Endothelial cell of umbilical vein (primary cell): ENCODE measurements at regions not wholly inside any gene's neighbourhood (a gene's known extent, or its start where the extent isn't known, plus 50 kb on each side); places are given as distances from the start of the nearest gene placed in this dataset.

Source experiments
- BruUV-seq: library from RNA; stranded (reverse); fragments of 400-500 nt; replicated peaks from 2 replicates; lab custom pipeline; 2021; lab: Mats Ljungman, UMichigan
- CTCF ChIA-PET: fragments of 300-600, 350-600 bp; sonication (Branson Sonifier 250); formaldehyde crosslinking; loops from one replicate; lab custom pipeline; 2021; ENCODE audit warnings: antibody characterized with exemption, inconsistent platforms; lab: Charles Lee
- POLR2A ChIA-PET: fragments of 300-600, 350-600 bp; sonication (Branson Sonifier 250); formaldehyde crosslinking; loops from one replicate; lab custom pipeline; 2021; ENCODE audit warnings: antibody characterized with exemption, inconsistent platforms; lab: Charles Lee
- DNase-seq: peaks from one replicate; pipeline ENCODE4 v3.0.0-alpha.2; 2011; ENCODE audit warnings: low read depth, low spot score
- FAIRE-seq: peaks from 2 replicates; lab custom pipeline; 2011; peaks lifted over from hg19 to GRCh38; lab: Jason Lieb, UNC
- H2AFZ ChIP-seq: 2 replicates; pipeline ENCODE4 v1.6.0; 2012; ENCODE audit warnings: low read depth, low read length, control low read depth, inconsistent platforms
- H3K27ac ChIP-seq: 2 replicates; pipeline ENCODE4 v1.5.1; 2011; ENCODE audit warnings: low read depth, mild to moderate bottlenecking, control low read depth, low read length, moderate library complexity; ENCODE audit not compliant: insufficient read depth
- H3K27me3 ChIP-seq, 2 experiments: 2 replicates each; pipeline versions ENCODE4 v1.6.0 to v1.6.1; 2011; ENCODE audit warnings: low read length in 2 of 2, mixed read lengths in 1 of 2; ENCODE audit not compliant: control insufficient read depth in 2 of 2, insufficient read depth in 2 of 2
- H3K36me3 ChIP-seq, 2 experiments: 2 replicates in 1 of 2; 3 replicates in 1 of 2; pipeline ENCODE4 v1.5.1; 2011; ENCODE audit warnings: low read length in 2 of 2, mild to moderate bottlenecking in 1 of 2, moderate library complexity in 1 of 2; ENCODE audit not compliant: control insufficient read depth in 2 of 2, insufficient read depth in 2 of 2; ENCODE audit errors: extremely low read depth in 1 of 2
- H3K4me1 ChIP-seq: 3 replicates; pipeline ENCODE4 v1.5.1; 2011; ENCODE audit warnings: mild to moderate bottlenecking, low read length; ENCODE audit not compliant: control insufficient read depth, insufficient read depth; ENCODE audit errors: extremely low read depth
- H3K4me2 ChIP-seq: 2 replicates; pipeline ENCODE4 v1.6.1; 2011; ENCODE audit warnings: low read length, control low read depth, mixed read lengths; ENCODE audit not compliant: insufficient read depth
- H3K4me3 ChIP-seq, 3 experiments: fragments of 200-600 bp in 1 of 3; sonication (generic), shearing (Covaris generic) in 1 of 3; replicated peaks in 1 of 3; 2 replicates each; pipeline ENCODE4 v1.5.1; 2011 to 2016; ENCODE audit warnings: control low read depth in 3 of 3, low read length in 3 of 3, mild to moderate bottlenecking in 2 of 3, inconsistent platforms in 1 of 3, low read depth in 1 of 3, moderate library complexity in 1 of 3; ENCODE audit not compliant: insufficient read depth in 1 of 3
- H3K79me2 ChIP-seq: 2 replicates; pipeline ENCODE4 v1.6.0; 2012; ENCODE audit warnings: low read length, inconsistent platforms; ENCODE audit not compliant: control insufficient read depth, insufficient read depth
- H3K9ac ChIP-seq: replicated peaks from 2 replicates; pipeline ENCODE3; 2011; ENCODE audit warnings: low read length, control low read depth; ENCODE audit not compliant: insufficient read depth; ENCODE audit errors: extremely low read depth
- H3K9me1 ChIP-seq: replicated peaks from 3 replicates; pipeline ENCODE4 v1.6.0; 2011; ENCODE audit warnings: mild to moderate bottlenecking, low read length; ENCODE audit not compliant: control insufficient read depth, insufficient read depth; ENCODE audit errors: extremely low read depth
- H3K9me3 ChIP-seq: replicated peaks from 2 replicates; pipeline ENCODE4 v1.5.1; 2012; ENCODE audit warnings: low read length, inconsistent platforms; ENCODE audit not compliant: control insufficient read depth, insufficient read depth
- H4K20me1 ChIP-seq: replicated peaks from 2 replicates; pipeline ENCODE3; 2011; ENCODE audit warnings: mild to moderate bottlenecking, low read length; ENCODE audit not compliant: control insufficient read depth, insufficient read depth; ENCODE audit errors: extremely low read depth
- CTCF ChIP-seq, 2 donors: IDR thresholded peaks; 1 replicate in 1 of 2; 2 replicates in 1 of 2; pipeline ENCODE4 v1.5.1; 2011; ENCODE audit warnings: low read length in 2 of 2, mild to moderate bottlenecking in 2 of 2, moderate library complexity in 2 of 2, control low read depth in 1 of 2, inconsistent platforms in 1 of 2, low read depth in 1 of 2; ENCODE audit not compliant: insufficient read depth in 1 of 2; ENCODE audit errors: extremely low read depth in 1 of 2
- EZH2 ChIP-seq: IDR thresholded peaks from 2 replicates; pipeline ENCODE4 v1.6.1; 2012; ENCODE audit warnings: borderline replicate concordance, low read depth, mild to moderate bottlenecking, moderate library complexity, low read length, inconsistent platforms; ENCODE audit not compliant: severe bottlenecking
- FOS ChIP-seq: IDR thresholded peaks from 2 replicates; pipeline ENCODE4 v1.6.1; 2011; ENCODE audit warnings: mild to moderate bottlenecking, low read length, moderate library complexity, borderline replicate concordance; ENCODE audit not compliant: insufficient read depth
- GATA2 ChIP-seq: IDR thresholded peaks from 2 replicates; pipeline ENCODE4 v1.7.0; 2011; ENCODE audit warnings: low read depth, mild to moderate bottlenecking, moderate library complexity, mixed read lengths, low read length; ENCODE audit not compliant: insufficient read length, insufficient read depth
- JUN ChIP-seq: IDR thresholded peaks from 2 replicates; pipeline ENCODE4 v1.6.1; 2011; ENCODE audit warnings: borderline replicate concordance, low read depth; ENCODE audit not compliant: insufficient read length, insufficient read depth
- MAX ChIP-seq: IDR thresholded peaks from 2 replicates; pipeline ENCODE4 v1.6.1; 2011; ENCODE audit not compliant: insufficient read depth, insufficient read length
- MYC ChIP-seq: IDR thresholded peaks from one replicate; pipeline ENCODE4 v1.6.1; 2011; ENCODE audit warnings: mild to moderate bottlenecking, low read depth, low read length
- POLR2A ChIP-seq: IDR thresholded peaks from 2 replicates; pipeline ENCODE4 v1.6.1; 2012; ENCODE audit warnings: low read depth, mild to moderate bottlenecking, control low read depth, low read length
- POLR2AphosphoS5 ChIP-seq: IDR thresholded peaks from 2 replicates; pipeline ENCODE4 v1.6.1; 2012; ENCODE audit warnings: low read depth, mild to moderate bottlenecking, control low read depth, low read length, moderate library complexity; ENCODE audit not compliant: insufficient read depth
- dilution Hi-C: fragments of 300-500 bp; cut with MboI; formaldehyde crosslinking; loops from one replicate; pipeline ENCODE4 v1.15.0; 2019; ENCODE audit warnings: low sequenced_read_pairs; ENCODE audit not compliant: extremely low pct_ligation_motif_present
- intact Hi-C: fragments of 100-400 bp; cut with micrococcal nuclease; formaldehyde crosslinking; loops from one replicate; pipeline ENCODE4 v1.10.0; 2022

GRCh38 chr4:23235628-23236390 lies 543.1 kb downstream of the GBA3 start:
- DNase-seq (no peak), FAIRE-seq (no peak)
- Histone ChIP-seq H3K4me2 (no peak overlapping the region), H3K9me3 (peaks cover 3% of the 10 kb centered on the region), H3K4me3 (no peak overlapping the region), H4K20me1 (no peaks in the 10 kb centered on the region), H3K27ac (no peak overlapping the region), H3K27me3 (no peaks in the 10 kb centered on the region), H3K9me1 (no peaks in the 10 kb centered on the region), H3K4me1 (no peaks in the 10 kb centered on the region), H3K36me3 (no peaks in the 10 kb centered on the region), H2AFZ (no peak overlapping the region), H3K79me2 (no peaks in the 10 kb centered on the region), H3K9ac (no peak overlapping the region)
- TF ChIP-seq MAX = no peak
- TF ChIP-seq JUN = no peak
- no peak for TF ChIP-seq CTCF (IDR thresholded peaks at IDR 0.05; ENCODE audit: extremely low read depth in 1 of 2, insufficient read depth in 1 of 2, low read depth in 1 of 2, low read length in 2 of 2)
- TF ChIP-seq POLR2A = no peak
- TF ChIP-seq MYC = no peak
- TF ChIP-seq FOS = no peak
- no peak for TF ChIP-seq GATA2
- no peak for TF ChIP-seq EZH2
- no peak for TF ChIP-seq POLR2AphosphoS5
- CTCF ChIA-PET = no interaction called here
- intact Hi-C loops = no loop called here
- dilution Hi-C loops = no loop called here
- POLR2A ChIA-PET = no interaction called here
- no TSS peak for BruUV-seq
